Heart left ventricle (tissue), 16 donors: ENCODE measurements at regions not wholly inside any gene's neighbourhood (a gene's known extent, or its start where the extent isn't known, plus 50 kb on each side); places are given as distances from the start of the nearest gene placed in this dataset.

Source experiments
- ATAC-seq, 4 donors: fragments of 200-7000 bp; cut with Tn5 transposase; one replicate each; pipeline ENCODE4 v1.9.1; 2020 to 2022; ENCODE audit warnings: moderate library complexity in 4 of 4, mild to moderate bottlenecking in 3 of 4, moderate number of reproducible peaks in 1 of 4
- DNase-seq, 5 donors: peaks; one replicate each; pipeline ENCODE4 v3.0.0-alpha.2; 2020
- H3K27ac ChIP-seq, 12 donors: fragments of 200-600 bp; sonication (generic) in 4 of 12; one replicate each; pipeline versions ENCODE4 v1.5.0 to v1.8.0; 2016 to 2022; ENCODE audit warnings: mild to moderate bottlenecking in 2 of 12
- H3K27me3 ChIP-seq, 9 donors: fragments of 200-600 bp; sonication (generic) in 2 of 9; one replicate each; pipeline versions ENCODE4 v1.5.1 to v1.8.0; 2016 to 2022; ENCODE audit warnings: mild to moderate bottlenecking in 3 of 9
- H3K36me3 ChIP-seq, 9 donors: fragments of 200-600 bp; sonication (generic) in 2 of 9; one replicate each; pipeline versions ENCODE4 v1.5.0 to v1.8.0; 2018 to 2022; ENCODE audit warnings: mild to moderate bottlenecking in 2 of 9
- H3K4me1 ChIP-seq, 12 donors: fragments of 200-600 bp; sonication (generic) in 4 of 12; one replicate each; pipeline versions ENCODE4 v1.5.0 to v1.8.0; 2016 to 2022; ENCODE audit warnings: mild to moderate bottlenecking in 3 of 12
- H3K4me3 ChIP-seq, 12 donors: fragments of 200-600 bp; sonication (generic) in 4 of 12; one replicate each; pipeline versions ENCODE4 v1.5.0 to v1.8.0; 2017 to 2022; ENCODE audit warnings: mild to moderate bottlenecking in 9 of 12, moderate library complexity in 4 of 12
- H3K9me3 ChIP-seq, 12 donors: fragments of 200-600 bp; sonication (generic) in 4 of 12; one replicate each; pipeline versions ENCODE4 v1.5.0 to v1.8.0; 2016 to 2022; ENCODE audit warnings: mild to moderate bottlenecking in 1 of 12
- CTCF ChIP-seq, 12 donors: fragments of 200-600 bp; sonication (generic) in 4 of 12; IDR thresholded peaks; one replicate each; pipeline versions ENCODE4 v1.5.0 to v1.8.0; 2018 to 2022; ENCODE audit warnings: antibody characterized with exemption in 12 of 12, mild to moderate bottlenecking in 5 of 12
- POLR2A ChIP-seq, 2 donors: fragments of 450-650 bp; IDR thresholded peaks; one replicate each; pipeline ENCODE4 v1.6.1; 2017; ENCODE audit warnings: antibody characterized with exemption in 2 of 2, mild to moderate bottlenecking in 2 of 2, moderate library complexity in 2 of 2
- WGBS, 4 donors: extraction: QIAGEN DNeasy Blood & Tissue Kit in 2 of 4; methylation state at CpG; one replicate each; pipeline versions ENCODE4 v1.1.5 to v1.1.7; 2013 to 2018; 5-methylcytosine and 5-hydroxymethylcytosine counted together
- intact Hi-C, 10 donors: fragments of 100-400 bp; cut with DNase I; formaldehyde crosslinking; loops; one replicate each; pipeline versions ENCODE4 v1.11.1 to v1.14.2; 2022
- donor health status: ischemic (EF 13 %, LVEDD 7.1; RV severe dilation, severe dysfunction).
- donor health status: healthy with polysubstance abuse.
- donor health status: DM: no; HTN: yes; CAD: no.
- donor health status: DM: no; HTN: no; CAD: no.
- donor health status: ischemic (EF 25% LVEDD 6.9; RV normal size, moderate dysfunction).
- donor health status: ischemic (EF 25% LVEDD 5.7; RV mildly dilated, moderate dysfunction).
- donor health status: healthy.
- donor health status: DM: yes; HTN: yes; CAD: no.
- donor health status: ischemic (EF 35%, LVEDD 5.7; RV mildly dilated, moderate dysfunction).
- donor health status: nonischemic (EF 11% LVEDD 7.7; RV severe dilation, severe dysfunction).
- donor health status: DM: yes; HTN: yes; CAD: no.
- donor health status: PGD.
- donor health status: ischemic (EF 29% LVEDD 5.4; RV normal size, mild dysfunction).
- donor health status: nonischemic (EF 23%, LVEDD 6.1; RV moderate dilation, normal function).

GRCh38 chr13:103618151-103618550 lies 551.9 kb upstream of the SLC10A2 start:
- TF ChIP-seq CTCF (IDR thresholded peaks at IDR 0.05) = no peak
- no peak for TF ChIP-seq POLR2A (IDR thresholded peaks at IDR 0.05)
- Histone ChIP-seq H3K27ac (no peak overlapping the region), H3K36me3 (no peaks in the 10 kb centered on the region), H3K27me3 (no peaks in the 10 kb centered on the region), H3K4me1 (no peaks in the 10 kb centered on the region), H3K9me3 (no peaks in the 10 kb centered on the region), H3K4me3 (no peak overlapping the region)
- WGBS, 4 donors = 87 to 100% (median 93%) methylated on average over 1 of the region's 1 CpG
- ATAC-seq = no peak
- no peak for DNase-seq
- intact Hi-C loops = no loop called here

- ATAC-seq = no peak
- 73 to 90% (median 86%) methylated on average over 4 of the region's 4 CpGs for WGBS, 4 donors
These were observed 549.6 kb upstream of the SLC10A2 start for GRCh38 chr13:103615771-103616170.

GRCh38 chr13:103614761-103615160 lies 548.5 kb upstream of the SLC10A2 start:
- no peak overlapping the region for H3K4me3 ChIP-seq
- H3K4me1 ChIP-seq = no peaks in the 10 kb centered on the region
- no peak overlapping the region for H3K27ac ChIP-seq
- H3K27me3 ChIP-seq = no peaks in the 10 kb centered on the region
- no peak for TF ChIP-seq POLR2A (IDR thresholded peaks at IDR 0.05)
- TF ChIP-seq CTCF (IDR thresholded peaks at IDR 0.05) = no peak
- ATAC-seq = no peak
- DNase-seq = no peak
- intact Hi-C loops = no loop called here
- no peaks in the 10 kb centered on the region for H3K36me3 ChIP-seq
- no peaks in the 10 kb centered on the region for H3K9me3 ChIP-seq

More at GRCh38 chr13:103615771-103616170, 549.6 kb upstream of the SLC10A2 start:
- no peaks in the 10 kb centered on the region for H3K27me3 ChIP-seq
- intact Hi-C loops = no loop called here
- no peak overlapping the region for H3K27ac ChIP-seq
- TF ChIP-seq CTCF (IDR thresholded peaks at IDR 0.05) (no peak), POLR2A (IDR thresholded peaks at IDR 0.05) (no peak)
- H3K9me3 ChIP-seq = no peaks in the 10 kb centered on the region
- DNase-seq = no peak
- no peaks in the 10 kb centered on the region for H3K36me3 ChIP-seq
- H3K4me3 ChIP-seq = no peak overlapping the region
- H3K4me1 ChIP-seq = no peaks in the 10 kb centered on the region

- DNase-seq (no peak), ATAC-seq (no peak)
- intact Hi-C loops = no loop called here
- H3K27me3 ChIP-seq = no peaks in the 10 kb centered on the region
- TF ChIP-seq CTCF (IDR thresholded peaks at IDR 0.05) = no peak
- TF ChIP-seq POLR2A (IDR thresholded peaks at IDR 0.05) = no peak
- no peaks in the 10 kb centered on the region for H3K36me3 ChIP-seq
- H3K4me3 ChIP-seq = no peak overlapping the region
- H3K9me3 ChIP-seq = peaks cover 0 to 5% (median 0%) of the 10 kb centered on the region in 12 donors
- no peaks in the 10 kb centered on the region for H3K4me1 ChIP-seq
- H3K27ac ChIP-seq = no peak overlapping the region
- WGBS, 4 donors = 60 to 89% (median 76%) methylated on average over 1 of the region's 1 CpG
These were observed 541.8 kb upstream of the SLC10A2 start for GRCh38 chr13:103607995-103608394.
